A204.1 (cell line): ENCODE measurements at regions not wholly inside any gene's neighbourhood (a gene's known extent, or its start where the extent isn't known, plus 50 kb on each side); places are given as distances from the start of the nearest gene placed in this dataset.

ENCODE experiments used
- FAIRE-seq: peaks from 2 replicates; lab custom pipeline; 2012; peaks lifted over from hg19 to GRCh38; lab: Jason Lieb, UNC

GRCh38 chr20:12022126-12022525 lies 104.4 kb downstream of the BTBD3 start:
- FAIRE-seq, result no peak

GRCh38 chr20:12023194-12023795 lies 105.6 kb downstream of the BTBD3 start:
- FAIRE-seq, result no peak

GRCh38 chr20:12028771-12029170 lies 111.1 kb downstream of the BTBD3 start:
- no peak for FAIRE-seq

GRCh38 chr20:12030470-12030869 lies 112.8 kb downstream of the BTBD3 start:
- FAIRE-seq, result no peak

GRCh38 chr20:12036142-12036541 lies 118.4 kb downstream of the BTBD3 start:
- no peak for FAIRE-seq

- no peak for FAIRE-seq
These were observed 119.8 kb downstream of the BTBD3 start for GRCh38 chr20:12037521-12037920.

GRCh38 chr20:12040261-12040660 lies 122.6 kb downstream of the BTBD3 start:
- no peak for FAIRE-seq

- no peak for FAIRE-seq
These were observed 127.3 kb downstream of the BTBD3 start for GRCh38 chr20:12044969-12045368.

- no peak for FAIRE-seq
These were observed 130.2 kb downstream of the BTBD3 start for GRCh38 chr20:12047838-12048432.

- FAIRE-seq, result no peak
These were observed 131.4 kb downstream of the BTBD3 start for GRCh38 chr20:12049125-12049524.

GRCh38 chr20:12051206-12052163 lies 133.8 kb downstream of the BTBD3 start:
- no peak for FAIRE-seq

- FAIRE-seq, result no peak
These were observed 135.7 kb downstream of the BTBD3 start for GRCh38 chr20:12053353-12053752.

GRCh38 chr20:12054556-12054955 lies 136.9 kb downstream of the BTBD3 start:
- FAIRE-seq, result no peak

GRCh38 chr20:12055161-12055560 lies 137.5 kb downstream of the BTBD3 start:
- no peak for FAIRE-seq

- no peak for FAIRE-seq
These were observed 139.1 kb downstream of the BTBD3 start for GRCh38 chr20:12056839-12057238.

- FAIRE-seq, result no peak
These were observed 140.1 kb downstream of the BTBD3 start for GRCh38 chr20:12057778-12058177.

GRCh38 chr20:12058216-12058615 lies 140.5 kb downstream of the BTBD3 start:
- no peak for FAIRE-seq

GRCh38 chr20:12061466-12061865 lies 143.8 kb downstream of the BTBD3 start:
- FAIRE-seq, result no peak

GRCh38 chr20:12063106-12063684 lies 145.5 kb downstream of the BTBD3 start:
- FAIRE-seq, result no peak

GRCh38 chr20:12064540-12064939 lies 146.8 kb downstream of the BTBD3 start:
- FAIRE-seq, result no peak

GRCh38 chr20:12067686-12068085 lies 150.0 kb downstream of the BTBD3 start:
- FAIRE-seq, result no peak

- no peak for FAIRE-seq
These were observed 150.4 kb downstream of the BTBD3 start for GRCh38 chr20:12068121-12068520.

- no peak for FAIRE-seq
These were observed 151.5 kb downstream of the BTBD3 start for GRCh38 chr20:12069181-12069580.
